Heart left ventricle (tissue), 16 donors: ENCODE measurements at regions not wholly inside any gene's neighbourhood (a gene's known extent, or its start where the extent isn't known, plus 50 kb on each side); places are given as distances from the start of the nearest gene placed in this dataset.

Source experiments
- ATAC-seq, 4 donors: fragments of 200-7000 bp; cut with Tn5 transposase; one replicate each; pipeline ENCODE4 v1.9.1; 2020 to 2022; ENCODE audit warnings: moderate library complexity in 4 of 4, mild to moderate bottlenecking in 3 of 4, moderate number of reproducible peaks in 1 of 4
- DNase-seq, 5 donors: peaks; one replicate each; pipeline ENCODE4 v3.0.0-alpha.2; 2020
- H3K27ac ChIP-seq, 12 donors: fragments of 200-600 bp; sonication (generic) in 4 of 12; one replicate each; pipeline versions ENCODE4 v1.5.0 to v1.8.0; 2016 to 2022; ENCODE audit warnings: mild to moderate bottlenecking in 2 of 12
- H3K27me3 ChIP-seq, 9 donors: fragments of 200-600 bp; sonication (generic) in 2 of 9; one replicate each; pipeline versions ENCODE4 v1.5.1 to v1.8.0; 2016 to 2022; ENCODE audit warnings: mild to moderate bottlenecking in 3 of 9
- H3K36me3 ChIP-seq, 9 donors: fragments of 200-600 bp; sonication (generic) in 2 of 9; one replicate each; pipeline versions ENCODE4 v1.5.0 to v1.8.0; 2018 to 2022; ENCODE audit warnings: mild to moderate bottlenecking in 2 of 9
- H3K4me1 ChIP-seq, 12 donors: fragments of 200-600 bp; sonication (generic) in 4 of 12; one replicate each; pipeline versions ENCODE4 v1.5.0 to v1.8.0; 2016 to 2022; ENCODE audit warnings: mild to moderate bottlenecking in 3 of 12
- H3K4me3 ChIP-seq, 12 donors: fragments of 200-600 bp; sonication (generic) in 4 of 12; one replicate each; pipeline versions ENCODE4 v1.5.0 to v1.8.0; 2017 to 2022; ENCODE audit warnings: mild to moderate bottlenecking in 9 of 12, moderate library complexity in 4 of 12
- H3K9me3 ChIP-seq, 12 donors: fragments of 200-600 bp; sonication (generic) in 4 of 12; one replicate each; pipeline versions ENCODE4 v1.5.0 to v1.8.0; 2016 to 2022; ENCODE audit warnings: mild to moderate bottlenecking in 1 of 12
- POLR2A ChIP-seq, 2 donors: fragments of 450-650 bp; IDR thresholded peaks; one replicate each; pipeline ENCODE4 v1.6.1; 2017; ENCODE audit warnings: antibody characterized with exemption in 2 of 2, mild to moderate bottlenecking in 2 of 2, moderate library complexity in 2 of 2
- WGBS, 4 donors: extraction: QIAGEN DNeasy Blood & Tissue Kit in 2 of 4; methylation state at CpG; one replicate each; pipeline versions ENCODE4 v1.1.5 to v1.1.7; 2013 to 2018; 5-methylcytosine and 5-hydroxymethylcytosine counted together
- intact Hi-C, 10 donors: fragments of 100-400 bp; cut with DNase I; formaldehyde crosslinking; loops; one replicate each; pipeline versions ENCODE4 v1.11.1 to v1.14.2; 2022
- TF ChIP-seq, protein P1 (sequence below), 12 donors: fragments of 200-600 bp; sonication (generic) in 4 of 12; IDR thresholded peaks; one replicate each; pipeline versions ENCODE4 v1.5.0 to v1.8.0; 2018 to 2022; ENCODE audit warnings: antibody characterized with exemption in 12 of 12, mild to moderate bottlenecking in 5 of 12
- donor health status: ischemic (EF 13 %, LVEDD 7.1; RV severe dilation, severe dysfunction).
- donor health status: healthy with polysubstance abuse.
- donor health status: DM: no; HTN: yes; CAD: no.
- donor health status: DM: no; HTN: no; CAD: no.
- donor health status: ischemic (EF 25% LVEDD 6.9; RV normal size, moderate dysfunction).
- donor health status: ischemic (EF 25% LVEDD 5.7; RV mildly dilated, moderate dysfunction).
- donor health status: healthy.
- donor health status: DM: yes; HTN: yes; CAD: no.
- donor health status: ischemic (EF 35%, LVEDD 5.7; RV mildly dilated, moderate dysfunction).
- donor health status: nonischemic (EF 11% LVEDD 7.7; RV severe dilation, severe dysfunction).
- donor health status: DM: yes; HTN: yes; CAD: no.
- donor health status: PGD.
- donor health status: ischemic (EF 29% LVEDD 5.4; RV normal size, mild dysfunction).
- donor health status: nonischemic (EF 23%, LVEDD 6.1; RV moderate dilation, normal function).

DNA sequence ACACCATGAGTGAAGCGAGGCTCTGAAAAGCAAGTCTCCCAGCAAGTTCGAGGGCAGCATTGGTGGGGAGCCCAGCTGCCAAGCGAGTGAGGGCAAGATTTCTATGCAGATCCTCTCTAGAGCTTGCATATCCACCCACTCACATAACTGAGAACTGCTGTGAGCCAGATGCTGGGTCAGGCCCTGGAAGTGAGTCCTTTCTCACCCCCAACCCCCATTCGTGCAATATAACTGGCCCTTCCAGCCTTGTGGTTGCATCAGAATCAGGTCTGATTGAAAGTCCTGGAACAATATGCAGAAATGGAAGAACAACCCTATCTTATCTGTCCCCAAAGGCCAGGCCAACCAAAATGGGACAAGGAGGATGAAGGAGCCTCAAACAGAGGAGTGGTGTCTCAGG, 146.6 kb downstream of the IRX5 start:
- intact Hi-C loops = no loop called here
- ATAC-seq = no peak

DNA sequence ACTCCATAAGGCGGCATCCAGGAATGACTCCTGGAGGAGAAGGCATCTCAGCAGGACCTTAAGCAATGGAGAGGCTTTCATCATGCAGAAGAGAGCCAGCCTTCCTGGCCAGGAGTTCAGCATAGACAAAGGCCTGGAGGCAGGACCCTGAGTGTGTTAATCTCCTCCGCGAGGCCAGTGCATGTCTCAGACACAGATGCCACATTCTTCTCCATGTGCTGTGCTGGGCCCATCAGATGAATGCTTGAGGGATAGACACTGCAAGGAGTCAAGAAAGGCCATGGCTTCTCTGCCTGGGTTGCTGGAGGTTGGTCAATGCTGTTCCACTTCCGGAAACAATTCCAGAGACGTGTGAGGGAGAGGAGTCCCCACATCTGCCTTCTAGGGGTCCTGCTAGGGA, 147.5 kb downstream of the IRX5 start:
- H3K4me1 ChIP-seq = peaks cover 0 to 11% (median 0%) of the 10 kb centered on the region in 12 donors
- WGBS, 4 donors = 88 to 94% (median 91%) methylated on average over 5 of the region's 5 CpGs
- TF ChIP-seq POLR2A (IDR thresholded peaks at IDR 0.05) = no peak
- TF ChIP-seq, protein P1, sequence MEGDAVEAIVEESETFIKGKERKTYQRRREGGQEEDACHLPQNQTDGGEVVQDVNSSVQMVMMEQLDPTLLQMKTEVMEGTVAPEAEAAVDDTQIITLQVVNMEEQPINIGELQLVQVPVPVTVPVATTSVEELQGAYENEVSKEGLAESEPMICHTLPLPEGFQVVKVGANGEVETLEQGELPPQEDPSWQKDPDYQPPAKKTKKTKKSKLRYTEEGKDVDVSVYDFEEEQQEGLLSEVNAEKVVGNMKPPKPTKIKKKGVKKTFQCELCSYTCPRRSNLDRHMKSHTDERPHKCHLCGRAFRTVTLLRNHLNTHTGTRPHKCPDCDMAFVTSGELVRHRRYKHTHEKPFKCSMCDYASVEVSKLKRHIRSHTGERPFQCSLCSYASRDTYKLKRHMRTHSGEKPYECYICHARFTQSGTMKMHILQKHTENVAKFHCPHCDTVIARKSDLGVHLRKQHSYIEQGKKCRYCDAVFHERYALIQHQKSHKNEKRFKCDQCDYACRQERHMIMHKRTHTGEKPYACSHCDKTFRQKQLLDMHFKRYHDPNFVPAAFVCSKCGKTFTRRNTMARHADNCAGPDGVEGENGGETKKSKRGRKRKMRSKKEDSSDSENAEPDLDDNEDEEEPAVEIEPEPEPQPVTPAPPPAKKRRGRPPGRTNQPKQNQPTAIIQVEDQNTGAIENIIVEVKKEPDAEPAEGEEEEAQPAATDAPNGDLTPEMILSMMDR (IDR thresholded peaks at IDR 0.05) = no peak
- no peak overlapping the region for H3K27ac ChIP-seq
- no peaks in the 10 kb centered on the region for H3K36me3 ChIP-seq
- H3K4me3 ChIP-seq = no peak overlapping the region
- intact Hi-C loops = no loop called here
- ATAC-seq (no peak), DNase-seq (no peak)
- H3K27me3 ChIP-seq = peaks cover 0 to 2% (median 0%) of the 10 kb centered on the region in 9 donors
- no peaks in the 10 kb centered on the region for H3K9me3 ChIP-seq

More for the DNA sequence above, 146.6 kb downstream of the IRX5 start:
- no peak for DNase-seq
- Histone ChIP-seq H3K36me3 (no peaks in the 10 kb centered on the region), H3K27me3 (peaks cover 0 to 2% (median 0%) of the 10 kb centered on the region in 9 donors), H3K4me1 (peaks cover 0 to 5% (median 0%) of the 10 kb centered on the region in 12 donors), H3K27ac (no peak overlapping the region), H3K9me3 (no peaks in the 10 kb centered on the region), H3K4me3 (no peak overlapping the region)
- TF ChIP-seq, protein P1 (IDR thresholded peaks at IDR 0.05) = no peak
- no peak for TF ChIP-seq POLR2A (IDR thresholded peaks at IDR 0.05)
- 61 to 84% (median 69%) methylated on average over 2 to 4 of the region's 4 CpGs for whole genome bisulfite sequencing, 4 donors

DNA sequence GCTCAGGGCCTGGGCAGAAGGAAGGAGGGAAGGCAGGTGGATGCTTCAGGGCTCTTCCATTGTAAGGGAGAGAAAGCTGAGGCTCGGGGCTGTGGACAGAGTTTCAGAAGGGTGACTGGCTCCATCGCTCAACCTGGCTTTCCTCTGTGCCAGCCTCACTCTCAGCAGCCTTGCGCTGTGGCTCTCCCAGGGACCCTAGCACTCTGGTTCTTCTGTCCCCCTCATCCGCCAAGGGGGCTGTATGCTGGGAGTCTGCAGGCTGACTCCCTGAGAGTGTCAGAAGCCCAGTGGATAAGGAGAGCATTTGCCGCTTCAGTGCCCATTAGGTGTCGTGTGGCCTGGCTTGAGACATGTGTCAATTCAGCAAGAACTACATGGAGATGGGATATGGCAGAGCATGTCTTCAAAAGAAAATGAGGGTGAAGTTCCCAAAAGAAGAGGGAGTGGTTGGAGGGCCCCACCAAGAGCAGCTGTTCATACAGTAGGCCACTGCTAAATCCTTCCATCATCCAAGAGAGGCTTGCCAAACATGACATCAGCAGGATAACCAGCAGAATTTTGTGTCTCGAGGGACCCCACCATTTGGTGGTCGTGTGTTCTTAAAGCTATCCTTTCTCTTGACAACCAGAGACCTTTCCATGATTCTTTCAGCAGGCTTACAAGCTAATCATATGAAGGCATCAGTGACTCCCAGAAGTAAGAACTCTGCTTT, 148.2 kb downstream of the IRX5 start:
- peaks cover 0 to 11% (median 0%) of the 10 kb centered on the region in 12 donors for H3K4me1 ChIP-seq
- no peaks in the 10 kb centered on the region for H3K36me3 ChIP-seq
- peaks cover 0 to 2% (median 0%) of the 10 kb centered on the region in 9 donors for H3K27me3 ChIP-seq
- intact Hi-C loops = no loop called here
- H3K27ac ChIP-seq = no peak overlapping the region
- TF ChIP-seq, protein P1 (IDR thresholded peaks at IDR 0.05) = no peak
- no peak for TF ChIP-seq POLR2A (IDR thresholded peaks at IDR 0.05)
- ATAC-seq = peak in 1 of 4 donors; percentile 9
- 72 to 79% (median 77%) methylated on average over 8 of the region's 8 CpGs for WGBS, 4 donors
- no peak overlapping the region for H3K4me3 ChIP-seq
- DNase-seq = no peak
- no peaks in the 10 kb centered on the region for H3K9me3 ChIP-seq

DNA sequence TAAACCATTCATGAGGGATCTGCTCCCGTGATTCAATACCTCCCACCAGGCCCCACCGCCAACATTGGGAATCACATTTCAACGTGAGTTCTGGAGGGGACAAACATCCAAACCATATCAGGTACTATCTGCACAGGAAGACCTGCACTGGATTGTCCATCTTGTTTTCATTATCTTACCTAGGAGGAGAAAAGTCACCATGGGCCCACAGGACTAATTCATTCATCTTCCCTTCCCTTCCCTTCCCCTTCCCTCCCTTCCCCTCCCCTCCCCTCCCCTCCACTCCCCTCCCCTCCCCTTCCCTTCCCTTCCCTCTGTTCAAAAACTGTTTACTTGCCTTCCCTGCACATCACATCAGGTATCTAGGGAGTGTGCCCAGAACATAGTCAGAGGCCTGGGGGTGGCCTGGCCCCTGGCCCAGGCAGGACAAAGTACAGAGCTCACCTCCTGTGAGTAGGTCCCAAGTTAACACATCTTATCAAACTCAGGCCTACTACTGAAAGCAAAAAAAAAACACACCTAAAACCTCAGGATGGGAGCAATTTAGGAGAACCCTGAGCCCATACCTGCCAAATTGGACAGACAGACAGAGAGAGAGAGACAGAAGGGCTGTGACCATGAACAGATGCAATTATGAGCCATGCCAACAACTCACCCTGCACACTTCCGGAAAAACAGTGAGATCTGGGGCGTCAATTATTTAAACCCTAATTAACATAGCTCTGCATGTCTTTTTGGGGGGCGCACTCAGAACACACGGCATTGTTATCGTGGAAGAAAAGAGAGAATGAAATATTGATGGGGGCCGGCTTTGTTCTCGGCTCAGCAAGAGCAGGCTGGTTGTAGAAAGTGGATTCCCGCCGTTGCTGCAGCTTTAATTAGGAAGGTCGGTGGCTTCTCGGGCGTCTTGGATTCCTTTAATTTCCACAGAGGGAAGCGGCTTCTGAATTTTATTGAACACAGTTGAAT, 151.2 kb downstream of the IRX5 start:
- WGBS, 4 donors = 56 to 79% (median 70%) methylated on average over 16 of the region's 16 CpGs
- H3K4me1 ChIP-seq = peaks cover 0 to 11% (median 0%) of the 10 kb centered on the region in 12 donors
- no peaks in the 10 kb centered on the region for H3K36me3 ChIP-seq
- H3K27me3 ChIP-seq = no peaks in the 10 kb centered on the region
- ATAC-seq (no peak), DNase-seq (no peak)
- H3K4me3 ChIP-seq = peak overlapping the region in 2 of 12 donors; percentile 22 to 24
- H3K9me3 ChIP-seq = no peaks in the 10 kb centered on the region
- intact Hi-C loops = no loop called here
- TF ChIP-seq, protein P1 (IDR thresholded peaks at IDR 0.05) = no peak
- no peak for TF ChIP-seq POLR2A (IDR thresholded peaks at IDR 0.05)
- no peak overlapping the region for H3K27ac ChIP-seq
